KMS-11 (cell line): ENCODE measurements at regions not wholly inside any gene's neighbourhood (a gene's known extent, or its start where the extent isn't known, plus 50 kb on each side); places are given as distances from the start of the nearest gene placed in this dataset.

Experiments used
- H2AFZ ChIP-seq: fragments of 200-600 bp; sonication (generic); 2 replicates; pipeline ENCODE4 v1.6.1; 2016; ENCODE audit warnings: antibody characterized with exemption, mixed run types, low read depth
- H3K27ac ChIP-seq: fragments of 200-600 bp; sonication (generic); 2 replicates; pipeline ENCODE4 v1.6.1; 2016; ENCODE audit warnings: mild to moderate bottlenecking, mixed run types
- H3K27me3 ChIP-seq: fragments of 200-600 bp; sonication (generic); 2 replicates; pipeline ENCODE4 v1.6.1; 2017; ENCODE audit warnings: mild to moderate bottlenecking, low read depth, mixed run types, moderate library complexity; ENCODE audit not compliant: insufficient read depth
- H3K36me3 ChIP-seq: fragments of 200-600 bp; sonication (generic); 2 replicates; pipeline ENCODE4 v1.6.1; 2017; ENCODE audit warnings: mild to moderate bottlenecking, mixed run types; ENCODE audit not compliant: insufficient read depth
- H3K4me1 ChIP-seq: fragments of 200-600 bp; sonication (generic); 2 replicates; pipeline ENCODE4 v1.6.1; 2016; ENCODE audit warnings: mild to moderate bottlenecking, low read depth, mixed run types; ENCODE audit not compliant: poor library complexity, severe bottlenecking
- H3K4me2 ChIP-seq: fragments of 200-600 bp; sonication (generic); 2 replicates; pipeline ENCODE4 v1.7.0; 2016; ENCODE audit warnings: mild to moderate bottlenecking, mixed run types
- H3K4me3 ChIP-seq: fragments of 200-600 bp; sonication (generic); IDR thresholded peaks from 2 replicates; pipeline ENCODE4 v1.6.1; 2017; ENCODE audit warnings: low read depth, low read length, mixed read lengths; ENCODE audit not compliant: insufficient read depth
- H3K79me2 ChIP-seq: fragments of 200-600 bp; sonication (generic); 2 replicates; pipeline ENCODE4 v1.6.1; 2016; ENCODE audit warnings: low read depth, mixed run types; ENCODE audit not compliant: insufficient read depth
- H3K9ac ChIP-seq: fragments of 200-600 bp; sonication (generic); 2 replicates; pipeline ENCODE4 v1.6.1; 2016; ENCODE audit warnings: mild to moderate bottlenecking, mixed run types
- H4K20me1 ChIP-seq: fragments of 200-600 bp; sonication (generic); 2 replicates; pipeline ENCODE4 v1.6.1; 2016; ENCODE audit warnings: mild to moderate bottlenecking, mixed run types; ENCODE audit not compliant: insufficient read depth
- CTCF ChIP-seq: fragments of 200-600 bp; sonication (generic); conservative IDR thresholded peaks from 2 replicates; pipeline ENCODE4 v1.6.1; 2017; ENCODE audit warnings: low read depth, mild to moderate bottlenecking, antibody characterized with exemption, low read length, moderate library complexity, mixed read lengths

- Histone ChIP-seq H2AFZ (no peak overlapping the region), H3K27me3 (no peaks in the 10 kb centered on the region), H4K20me1 (no peaks in the 10 kb centered on the region), H3K36me3 (no peaks in the 10 kb centered on the region), H3K4me1 (no peaks in the 10 kb centered on the region), H3K27ac (no peak overlapping the region), H3K9ac (no peak overlapping the region), H3K4me3 (no peak overlapping the region), H3K79me2 (no peaks in the 10 kb centered on the region), H3K4me2 (no peak overlapping the region)
- TF ChIP-seq CTCF = no peak
Observed at GRCh38 chr4:120622601-120623000, 299.9 kb downstream of the PRDM5 start.

GRCh38 chr4:120617171-120617570 lies 305.4 kb downstream of the PRDM5 start:
- Histone ChIP-seq H3K27ac (no peak overlapping the region), H4K20me1 (no peaks in the 10 kb centered on the region), H2AFZ (no peak overlapping the region), H3K4me1 (no peaks in the 10 kb centered on the region), H3K4me2 (no peak overlapping the region), H3K36me3 (no peaks in the 10 kb centered on the region), H3K4me3 (no peak overlapping the region), H3K9ac (no peak overlapping the region), H3K27me3 (no peaks in the 10 kb centered on the region), H3K79me2 (no peaks in the 10 kb centered on the region)
- TF ChIP-seq CTCF = no peak

- no peak for TF ChIP-seq CTCF
- no peak overlapping the region for H3K9ac ChIP-seq
- H3K4me2 ChIP-seq = no peak overlapping the region
Observed at GRCh38 chr4:120616041-120616440, 306.5 kb downstream of the PRDM5 start.

GRCh38 chr4:120613778-120614177 lies 308.7 kb downstream of the PRDM5 start:
- TF ChIP-seq CTCF = no peak
- no peak overlapping the region for H3K9ac ChIP-seq
- no peak overlapping the region for H3K4me2 ChIP-seq
- no peak overlapping the region for H2AFZ ChIP-seq
- H3K79me2 ChIP-seq = no peaks in the 10 kb centered on the region
- H3K27me3 ChIP-seq = no peaks in the 10 kb centered on the region
- H3K4me3 ChIP-seq = no peak overlapping the region
- no peaks in the 10 kb centered on the region for H3K36me3 ChIP-seq
- H4K20me1 ChIP-seq = no peaks in the 10 kb centered on the region
- H3K4me1 ChIP-seq = no peaks in the 10 kb centered on the region
- no peak overlapping the region for H3K27ac ChIP-seq

More at GRCh38 chr4:120616041-120616440, 306.5 kb downstream of the PRDM5 start:
- H4K20me1 ChIP-seq = no peaks in the 10 kb centered on the region
- no peaks in the 10 kb centered on the region for H3K36me3 ChIP-seq
- H3K79me2 ChIP-seq = no peaks in the 10 kb centered on the region
- H3K4me3 ChIP-seq = no peak overlapping the region
- no peak overlapping the region for H2AFZ ChIP-seq
- no peaks in the 10 kb centered on the region for H3K4me1 ChIP-seq
- H3K27me3 ChIP-seq = no peaks in the 10 kb centered on the region
- H3K27ac ChIP-seq = no peak overlapping the region

- Histone ChIP-seq H3K4me2 (no peak overlapping the region), H3K79me2 (no peaks in the 10 kb centered on the region), H3K4me3 (no peak overlapping the region), H3K27me3 (no peaks in the 10 kb centered on the region), H4K20me1 (no peaks in the 10 kb centered on the region), H3K4me1 (no peaks in the 10 kb centered on the region), H2AFZ (no peak overlapping the region), H3K27ac (no peak overlapping the region), H3K9ac (no peak overlapping the region), H3K36me3 (no peaks in the 10 kb centered on the region)
- no peak for TF ChIP-seq CTCF
Observed at GRCh38 chr4:120611092-120611491, 311.4 kb downstream of the PRDM5 start.
